GM10266 (cell line): ENCODE measurements at regions not wholly inside any gene's neighbourhood (a gene's known extent, or its start where the extent isn't known, plus 50 kb on each side); places are given as distances from the start of the nearest gene placed in this dataset.

ENCODE experiments used
- DNase-seq: peaks from one replicate; pipeline ENCODE4 v3.0.0; 2012; ENCODE audit errors: extremely low spot score
- TF ChIP-seq, protein P1 (sequence below): IDR thresholded peaks from 2 replicates; pipeline ENCODE4 v1.5.1; 2012; ENCODE audit warnings: mild to moderate bottlenecking, low read depth; ENCODE audit not compliant: control insufficient read depth, insufficient read depth; ENCODE audit errors: missing control alignments

- TF ChIP-seq, protein P1, sequence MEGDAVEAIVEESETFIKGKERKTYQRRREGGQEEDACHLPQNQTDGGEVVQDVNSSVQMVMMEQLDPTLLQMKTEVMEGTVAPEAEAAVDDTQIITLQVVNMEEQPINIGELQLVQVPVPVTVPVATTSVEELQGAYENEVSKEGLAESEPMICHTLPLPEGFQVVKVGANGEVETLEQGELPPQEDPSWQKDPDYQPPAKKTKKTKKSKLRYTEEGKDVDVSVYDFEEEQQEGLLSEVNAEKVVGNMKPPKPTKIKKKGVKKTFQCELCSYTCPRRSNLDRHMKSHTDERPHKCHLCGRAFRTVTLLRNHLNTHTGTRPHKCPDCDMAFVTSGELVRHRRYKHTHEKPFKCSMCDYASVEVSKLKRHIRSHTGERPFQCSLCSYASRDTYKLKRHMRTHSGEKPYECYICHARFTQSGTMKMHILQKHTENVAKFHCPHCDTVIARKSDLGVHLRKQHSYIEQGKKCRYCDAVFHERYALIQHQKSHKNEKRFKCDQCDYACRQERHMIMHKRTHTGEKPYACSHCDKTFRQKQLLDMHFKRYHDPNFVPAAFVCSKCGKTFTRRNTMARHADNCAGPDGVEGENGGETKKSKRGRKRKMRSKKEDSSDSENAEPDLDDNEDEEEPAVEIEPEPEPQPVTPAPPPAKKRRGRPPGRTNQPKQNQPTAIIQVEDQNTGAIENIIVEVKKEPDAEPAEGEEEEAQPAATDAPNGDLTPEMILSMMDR: no peak
- no peak for DNase-seq
These were observed 112.6 kb upstream of the KBTBD8 start for GRCh38 chr3:66885326-66886000.

GRCh38 chr3:66889750-66890494, 108.2 kb upstream of the KBTBD8 start:
- no peak for DNase-seq
- TF ChIP-seq, protein P1: no peak

DNA sequence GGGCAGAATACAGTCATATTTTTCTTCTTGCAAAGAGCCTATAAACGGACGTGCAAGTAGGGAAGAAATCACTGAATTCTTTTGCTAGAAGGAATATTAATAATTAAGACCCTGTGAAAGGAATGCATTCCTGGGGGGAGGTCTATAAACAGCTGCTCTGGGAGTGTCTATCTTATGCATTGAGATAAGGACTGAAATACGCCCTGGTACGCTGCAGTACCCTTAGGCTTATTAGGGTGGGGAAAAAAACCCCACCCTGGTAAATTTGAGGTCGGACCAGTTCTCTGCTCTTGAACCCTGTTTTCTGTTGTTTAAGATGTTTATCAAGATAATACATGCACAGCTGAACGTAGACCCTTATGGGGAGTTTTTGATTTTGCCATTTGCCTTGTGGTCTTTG, 100.0 kb upstream of the KBTBD8 start:
- TF ChIP-seq, protein P1: no peak
- DNase-seq: no peak

GRCh38 chr3:66904336-66904735, 93.8 kb upstream of the KBTBD8 start:
- TF ChIP-seq, protein P1: no peak
- no peak for DNase-seq

GRCh38 chr3:66904831-66905493, 93.1 kb upstream of the KBTBD8 start:
- no peak for DNase-seq
- TF ChIP-seq, protein P1: no peak

DNA sequence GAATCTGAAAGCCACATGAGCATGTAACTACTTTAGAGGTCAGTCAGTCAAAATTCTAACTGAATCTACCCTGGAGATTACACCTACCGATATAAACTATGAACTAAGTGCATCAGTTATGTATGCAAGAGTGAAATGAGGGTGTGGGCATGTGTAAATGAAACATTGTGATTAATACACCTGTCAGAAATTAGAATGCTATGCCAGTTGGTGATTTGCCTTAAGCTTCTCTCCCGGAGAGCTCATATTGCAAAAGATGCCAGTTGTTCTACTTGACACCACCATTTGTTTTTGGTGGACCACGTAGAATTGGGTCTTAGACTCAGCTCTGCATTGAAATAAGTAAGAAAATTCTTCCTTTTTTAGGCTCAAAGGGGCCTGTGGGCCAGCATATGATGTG, 91.0 kb upstream of the KBTBD8 start:
- TF ChIP-seq, protein P1: no peak
- DNase-seq: no peak
